ENCODE measurements at regions not wholly inside any gene's neighbourhood (a gene's known extent, or its start where the extent isn't known, plus 50 kb on each side); places are given as distances from the start of the nearest gene placed in this dataset.

- H3K9me3 ChIP-seq, result no peaks in the 10 kb centered on the region
- in situ Hi-C loops (cut with MboI; ENCODE audit: low sequenced_read_pairs), result loop anchor here (25.0 kb wide), 1 partner anchor 530 kb away; no protein-coding TSS in a partner anchor
These were observed 361.6 kb downstream of the THBS2 start for GRCh38 chr6:168892031-168892430.

GRCh38 chr6:168890981-168891365, 362.7 kb downstream of the THBS2 start:
- no peaks in the 10 kb centered on the region for H3K4me1 ChIP-seq
- in situ Hi-C loops (cut with MboI; ENCODE audit: low sequenced_read_pairs), result loop anchor here (25.0 kb wide), 1 partner anchor 529 kb away; no protein-coding TSS in a partner anchor
- no peaks in the 10 kb centered on the region for H3K9me3 ChIP-seq
- H3K4me3 ChIP-seq, result no peak overlapping the region
- no peak for DNase-seq (ENCODE audit: low spot score in 2 of 2)
- no peaks in the 10 kb centered on the region for H3K27me3 ChIP-seq (ENCODE audit: low read depth)
- H3K36me3 ChIP-seq (replicated peaks), result no peaks in the 10 kb centered on the region

More at GRCh38 chr6:168892031-168892430, 361.6 kb downstream of the THBS2 start:
- no peaks in the 10 kb centered on the region for H3K4me1 ChIP-seq
- no peaks in the 10 kb centered on the region for H3K36me3 ChIP-seq (replicated peaks)
- DNase-seq (ENCODE audit: low spot score in 2 of 2), result no peak
- no peak overlapping the region for H3K4me3 ChIP-seq
- no peaks in the 10 kb centered on the region for H3K27me3 ChIP-seq (ENCODE audit: low read depth)

GRCh38 chr6:168890306-168890980, 363.2 kb downstream of the THBS2 start:
- no peak for DNase-seq (ENCODE audit: low spot score in 2 of 2)
- H3K9me3 ChIP-seq, result no peaks in the 10 kb centered on the region
- no peak overlapping the region for H3K4me3 ChIP-seq
- no peaks in the 10 kb centered on the region for H3K27me3 ChIP-seq (ENCODE audit: low read depth)
- no peaks in the 10 kb centered on the region for H3K4me1 ChIP-seq
- H3K36me3 ChIP-seq (replicated peaks), result no peaks in the 10 kb centered on the region
- in situ Hi-C loops (cut with MboI; ENCODE audit: low sequenced_read_pairs), result loop anchor here (25.0 kb wide), 1 partner anchor 528 kb away; no protein-coding TSS in a partner anchor

GRCh38 chr6:168888786-168889345, 364.8 kb downstream of the THBS2 start:
- H3K4me1 ChIP-seq, result no peaks in the 10 kb centered on the region
- H3K36me3 ChIP-seq (replicated peaks), result no peaks in the 10 kb centered on the region
- no peaks in the 10 kb centered on the region for H3K9me3 ChIP-seq
- DNase-seq (ENCODE audit: low spot score in 2 of 2), result no peak
- H3K4me3 ChIP-seq, result no peak overlapping the region
- in situ Hi-C loops (cut with MboI; ENCODE audit: low sequenced_read_pairs), result loop anchor here (25.0 kb wide), 1 partner anchor 527 kb away; no protein-coding TSS in a partner anchor
- H3K27me3 ChIP-seq (ENCODE audit: low read depth), result peaks cover 2% of the 10 kb centered on the region

- Histone ChIP-seq H3K9me3 (no peaks in the 10 kb centered on the region), H3K36me3 (replicated peaks) (no peaks in the 10 kb centered on the region), H3K4me1 (no peaks in the 10 kb centered on the region), H3K4me3 (no peak overlapping the region), H3K27me3 (ENCODE audit: low read depth) (peaks cover 7% of the 10 kb centered on the region)
- DNase-seq (ENCODE audit: low spot score in 2 of 2), result no peak
- in situ Hi-C loops (cut with MboI; ENCODE audit: low sequenced_read_pairs), result loop anchor here (25.0 kb wide), 1 partner anchor 526 kb away; no protein-coding TSS in a partner anchor
These were observed 365.5 kb downstream of the THBS2 start for GRCh38 chr6:168888102-168888501.

GRCh38 chr6:168887621-168888020, 366.0 kb downstream of the THBS2 start:
- peaks cover 7% of the 10 kb centered on the region for H3K27me3 ChIP-seq (ENCODE audit: low read depth)
- no peak overlapping the region for H3K4me3 ChIP-seq
- in situ Hi-C loops (cut with MboI; ENCODE audit: low sequenced_read_pairs), result loop anchor here (25.0 kb wide), 1 partner anchor 525 kb away; no protein-coding TSS in a partner anchor
- DNase-seq (ENCODE audit: low spot score in 2 of 2), result no peak
- no peaks in the 10 kb centered on the region for H3K36me3 ChIP-seq (replicated peaks)
- no peaks in the 10 kb centered on the region for H3K9me3 ChIP-seq
- H3K4me1 ChIP-seq, result no peaks in the 10 kb centered on the region

GRCh38 chr6:168886964-168887363, 366.7 kb downstream of the THBS2 start:
- in situ Hi-C loops (cut with MboI; ENCODE audit: low sequenced_read_pairs), result loop anchor here (25.0 kb wide), 1 partner anchor 525 kb away; no protein-coding TSS in a partner anchor
- H3K9me3 ChIP-seq, result no peaks in the 10 kb centered on the region
- no peak overlapping the region for H3K4me3 ChIP-seq
- H3K4me1 ChIP-seq, result no peaks in the 10 kb centered on the region
- peaks cover 7% of the 10 kb centered on the region for H3K27me3 ChIP-seq (ENCODE audit: low read depth)
- DNase-seq (ENCODE audit: low spot score in 2 of 2), result no peak
- H3K36me3 ChIP-seq (replicated peaks), result no peaks in the 10 kb centered on the region

- no peak for DNase-seq (ENCODE audit: low spot score in 2 of 2)
- in situ Hi-C loops (cut with MboI; ENCODE audit: low sequenced_read_pairs), result loop anchor here (25.0 kb wide), 1 partner anchor 524 kb away; no protein-coding TSS in a partner anchor
These were observed 367.6 kb downstream of the THBS2 start for GRCh38 chr6:168885751-168886742.

GRCh38 chr6:168885196-168885595, 368.4 kb downstream of the THBS2 start:
- Histone ChIP-seq H3K36me3 (replicated peaks) (no peaks in the 10 kb centered on the region), H3K4me1 (no peaks in the 10 kb centered on the region), H3K4me3 (no peak overlapping the region), H3K27me3 (ENCODE audit: low read depth) (peaks cover 7% of the 10 kb centered on the region), H3K9me3 (no peaks in the 10 kb centered on the region)
- in situ Hi-C loops (cut with MboI; ENCODE audit: low sequenced_read_pairs), result loop anchor here (25.0 kb wide), 1 partner anchor 523 kb away; no protein-coding TSS in a partner anchor
- DNase-seq (ENCODE audit: low spot score in 2 of 2), result no peak

More at GRCh38 chr6:168885751-168886742, 367.6 kb downstream of the THBS2 start:
- Histone ChIP-seq H3K27me3 (ENCODE audit: low read depth) (peaks cover 7% of the 10 kb centered on the region), H3K4me1 (no peaks in the 10 kb centered on the region), H3K9me3 (no peaks in the 10 kb centered on the region), H3K36me3 (replicated peaks) (no peaks in the 10 kb centered on the region), H3K4me3 (no peak overlapping the region)

- in situ Hi-C loops (cut with MboI; ENCODE audit: low sequenced_read_pairs), result loop anchor here (25.0 kb wide), 1 partner anchor 522 kb away; no protein-coding TSS in a partner anchor
- H3K9me3 ChIP-seq, result no peaks in the 10 kb centered on the region
- no peaks in the 10 kb centered on the region for H3K4me1 ChIP-seq
- H3K36me3 ChIP-seq (replicated peaks), result no peaks in the 10 kb centered on the region
- H3K27me3 ChIP-seq (ENCODE audit: low read depth), result peaks cover 7% of the 10 kb centered on the region
- DNase-seq (ENCODE audit: low spot score in 2 of 2), result peak; percentile 23 to 79
- no peak overlapping the region for H3K4me3 ChIP-seq
These were observed 369.0 kb downstream of the THBS2 start for GRCh38 chr6:168884646-168885086.

GRCh38 chr6:168884050-168884645, 369.5 kb downstream of the THBS2 start:
- DNase-seq (ENCODE audit: low spot score in 2 of 2), result no peak
- no peak overlapping the region for H3K4me3 ChIP-seq

GRCh38 chr6:168883410-168884049, 370.1 kb downstream of the THBS2 start:
- no peak overlapping the region for H3K4me3 ChIP-seq
- H3K9me3 ChIP-seq, result no peaks in the 10 kb centered on the region
- H3K36me3 ChIP-seq (replicated peaks), result no peaks in the 10 kb centered on the region
- DNase-seq (ENCODE audit: low spot score in 2 of 2), result no peak
- no peaks in the 10 kb centered on the region for H3K4me1 ChIP-seq
- H3K27me3 ChIP-seq (ENCODE audit: low read depth), result peaks cover 7% of the 10 kb centered on the region
- in situ Hi-C loops (cut with MboI; ENCODE audit: low sequenced_read_pairs), result loop anchor here (25.0 kb wide), 1 partner anchor 521 kb away; no protein-coding TSS in a partner anchor

More at GRCh38 chr6:168884050-168884645, 369.5 kb downstream of the THBS2 start:
- Histone ChIP-seq H3K36me3 (replicated peaks) (no peaks in the 10 kb centered on the region), H3K9me3 (no peaks in the 10 kb centered on the region), H3K4me1 (no peaks in the 10 kb centered on the region), H3K27me3 (ENCODE audit: low read depth) (peaks cover 7% of the 10 kb centered on the region)
- in situ Hi-C loops (cut with MboI; ENCODE audit: low sequenced_read_pairs), result loop anchor here (25.0 kb wide), 1 partner anchor 522 kb away; no protein-coding TSS in a partner anchor

All from HAP-1 (cell line).